ENCODE measurements at regions not wholly inside any gene's neighbourhood (a gene's known extent, or its start where the extent isn't known, plus 50 kb on each side); places are given as distances from the start of the nearest gene placed in this dataset.

GRCh38 chr13:75946536-75947284, 310.6 kb downstream of the LMO7 start:
- intact Hi-C loops (cut with micrococcal nuclease): no loop called here
- H3K4me1 Mint-ChIP-seq (ENCODE audit: low read depth): no peaks in the 10 kb centered on the region
- peaks cover 4% of the 10 kb centered on the region for H3K27me3 Mint-ChIP-seq (ENCODE audit: low read depth)
- CTCF ChIA-PET: interaction anchor here (0.6 kb wide), 1 partner anchor 396 kb away, joined by 3 read pairs; no protein-coding TSS in a partner anchor
- no peak for DNase-seq
- H3K9me3 Mint-ChIP-seq: no peaks in the 10 kb centered on the region
- H3K36me3 Mint-ChIP-seq (ENCODE audit: low read depth): no peaks in the 10 kb centered on the region
- no peak overlapping the region for H3K4me3 Mint-ChIP-seq
- H3K27ac Mint-ChIP-seq: no peak overlapping the region

- Mint-ChIP-seq H3K36me3 (ENCODE audit: low read depth) (no peaks in the 10 kb centered on the region), H3K4me1 (ENCODE audit: low read depth) (no peaks in the 10 kb centered on the region), H3K27me3 (ENCODE audit: low read depth) (peaks cover 4% of the 10 kb centered on the region), H3K4me3 (no peak overlapping the region), H3K27ac (no peak overlapping the region), H3K9me3 (no peaks in the 10 kb centered on the region)
- CTCF ChIA-PET: no interaction called here
- intact Hi-C loops (cut with micrococcal nuclease): no loop called here
- no peak for DNase-seq
Measured at GRCh38 chr13:75945841-75946482, 309.8 kb downstream of the LMO7 start.

GRCh38 chr13:75938811-75939560, 302.9 kb downstream of the LMO7 start:
- H3K4me1 Mint-ChIP-seq (ENCODE audit: low read depth): no peaks in the 10 kb centered on the region
- intact Hi-C loops (cut with micrococcal nuclease): no loop called here
- H3K27me3 Mint-ChIP-seq (ENCODE audit: low read depth): peaks cover 4% of the 10 kb centered on the region
- H3K4me3 Mint-ChIP-seq: no peak overlapping the region
- no peaks in the 10 kb centered on the region for H3K9me3 Mint-ChIP-seq
- no peak overlapping the region for H3K27ac Mint-ChIP-seq
- CTCF ChIA-PET: interaction anchor here (0.7 to 0.9 kb wide), 3 partner anchors 156 to 727 kb away, joined by 3 to 9 read pairs (median 4); no protein-coding TSS in a partner anchor
- no peaks in the 10 kb centered on the region for H3K36me3 Mint-ChIP-seq (ENCODE audit: low read depth)
- DNase-seq: no peak

GRCh38 chr13:75936791-75937190, 300.7 kb downstream of the LMO7 start:
- CTCF ChIA-PET: no interaction called here
- no peaks in the 10 kb centered on the region for H3K4me1 Mint-ChIP-seq (ENCODE audit: low read depth)
- intact Hi-C loops (cut with micrococcal nuclease): no loop called here
- H3K9me3 Mint-ChIP-seq: no peaks in the 10 kb centered on the region
- no peak overlapping the region for H3K27ac Mint-ChIP-seq
- DNase-seq: no peak
- H3K27me3 Mint-ChIP-seq (ENCODE audit: low read depth): peaks cover 4% of the 10 kb centered on the region
- no peak overlapping the region for H3K4me3 Mint-ChIP-seq
- no peaks in the 10 kb centered on the region for H3K36me3 Mint-ChIP-seq (ENCODE audit: low read depth)

- H3K9me3 Mint-ChIP-seq: no peaks in the 10 kb centered on the region
- CTCF ChIA-PET: no interaction called here
- no peaks in the 10 kb centered on the region for H3K4me1 Mint-ChIP-seq (ENCODE audit: low read depth)
- intact Hi-C loops (cut with micrococcal nuclease): no loop called here
- H3K36me3 Mint-ChIP-seq (ENCODE audit: low read depth): no peaks in the 10 kb centered on the region
- no peak for DNase-seq
- H3K4me3 Mint-ChIP-seq: no peak overlapping the region
- peaks cover 8% of the 10 kb centered on the region for H3K27me3 Mint-ChIP-seq (ENCODE audit: low read depth)
- H3K27ac Mint-ChIP-seq: no peak overlapping the region
Measured at GRCh38 chr13:75935805-75936204, 299.7 kb downstream of the LMO7 start.

- CTCF ChIA-PET: interaction anchor here (0.6 kb wide), 1 partner anchor 602 kb away, joined by 5 read pairs; no protein-coding TSS in a partner anchor
- H3K36me3 Mint-ChIP-seq (ENCODE audit: low read depth): no peaks in the 10 kb centered on the region
- H3K4me3 Mint-ChIP-seq: no peak overlapping the region
- H3K4me1 Mint-ChIP-seq (ENCODE audit: low read depth): no peaks in the 10 kb centered on the region
- no peak overlapping the region for H3K27ac Mint-ChIP-seq
- intact Hi-C loops (cut with micrococcal nuclease): no loop called here
- peaks cover 11% of the 10 kb centered on the region for H3K27me3 Mint-ChIP-seq (ENCODE audit: low read depth)
- no peaks in the 10 kb centered on the region for H3K9me3 Mint-ChIP-seq
- DNase-seq: no peak
Measured at GRCh38 chr13:75934889-75935288, 298.8 kb downstream of the LMO7 start.

GRCh38 chr13:75932636-75933035, 296.5 kb downstream of the LMO7 start:
- Mint-ChIP-seq H3K4me1 (ENCODE audit: low read depth) (no peaks in the 10 kb centered on the region), H3K4me3 (no peak overlapping the region), H3K27ac (no peak overlapping the region), H3K9me3 (no peaks in the 10 kb centered on the region), H3K27me3 (ENCODE audit: low read depth) (peaks cover 13% of the 10 kb centered on the region), H3K36me3 (ENCODE audit: low read depth) (no peaks in the 10 kb centered on the region)
- CTCF ChIA-PET: interaction anchor here (1.3 to 1.9 kb wide), 2 partner anchors 41 to 237 kb away, joined by 3 to 4 read pairs; no protein-coding TSS in a partner anchor
- intact Hi-C loops (cut with micrococcal nuclease): no loop called here
- DNase-seq: no peak

- Mint-ChIP-seq H3K9me3 (no peaks in the 10 kb centered on the region), H3K27me3 (ENCODE audit: low read depth) (peaks cover 13% of the 10 kb centered on the region), H3K27ac (no peak overlapping the region), H3K4me3 (no peak overlapping the region), H3K36me3 (ENCODE audit: low read depth) (no peaks in the 10 kb centered on the region), H3K4me1 (ENCODE audit: low read depth) (no peaks in the 10 kb centered on the region)
- CTCF ChIA-PET: no interaction called here
- intact Hi-C loops (cut with micrococcal nuclease): no loop called here
- no peak for DNase-seq
Measured at GRCh38 chr13:75931116-75931515, 295.0 kb downstream of the LMO7 start.

- no peak for DNase-seq
- Mint-ChIP-seq H3K27ac (no peak overlapping the region), H3K9me3 (no peaks in the 10 kb centered on the region), H3K27me3 (ENCODE audit: low read depth) (peaks cover 15% of the 10 kb centered on the region), H3K4me3 (no peak overlapping the region), H3K36me3 (ENCODE audit: low read depth) (no peaks in the 10 kb centered on the region), H3K4me1 (ENCODE audit: low read depth) (no peaks in the 10 kb centered on the region)
- CTCF ChIA-PET: no interaction called here
- intact Hi-C loops (cut with micrococcal nuclease): no loop called here
Measured at GRCh38 chr13:75929076-75929475, 292.9 kb downstream of the LMO7 start.

GRCh38 chr13:75927183-75927669, 291.1 kb downstream of the LMO7 start:
- Mint-ChIP-seq H3K4me3 (no peak overlapping the region), H3K4me1 (ENCODE audit: low read depth) (no peaks in the 10 kb centered on the region)
- CTCF ChIA-PET: interaction anchor here (0.7 kb wide), 1 partner anchor 107 kb away, joined by 3 read pairs; no protein-coding TSS in a partner anchor

GRCh38 chr13:75920536-75920935, 284.4 kb downstream of the LMO7 start:
- Mint-ChIP-seq H3K4me1 (ENCODE audit: low read depth) (no peaks in the 10 kb centered on the region), H3K9me3 (no peaks in the 10 kb centered on the region), H3K27ac (no peak overlapping the region), H3K36me3 (ENCODE audit: low read depth) (no peaks in the 10 kb centered on the region), H3K27me3 (ENCODE audit: low read depth) (peaks cover 5% of the 10 kb centered on the region), H3K4me3 (no peak overlapping the region)
- CTCF ChIA-PET: no interaction called here
- no peak for DNase-seq
- intact Hi-C loops (cut with micrococcal nuclease): no loop called here

More at GRCh38 chr13:75927183-75927669, 291.1 kb downstream of the LMO7 start:
- Mint-ChIP-seq H3K9me3 (no peaks in the 10 kb centered on the region), H3K27ac (no peak overlapping the region), H3K27me3 (ENCODE audit: low read depth) (peaks cover 12% of the 10 kb centered on the region), H3K36me3 (ENCODE audit: low read depth) (no peaks in the 10 kb centered on the region)
- DNase-seq: no peak
- intact Hi-C loops (cut with micrococcal nuclease): no loop called here

- Mint-ChIP-seq H3K27ac (no peak overlapping the region), H3K36me3 (ENCODE audit: low read depth) (no peaks in the 10 kb centered on the region), H3K4me1 (ENCODE audit: low read depth) (no peaks in the 10 kb centered on the region), H3K9me3 (no peaks in the 10 kb centered on the region), H3K4me3 (no peak overlapping the region), H3K27me3 (ENCODE audit: low read depth) (peaks cover 2% of the 10 kb centered on the region)
- DNase-seq: no peak
- intact Hi-C loops (cut with micrococcal nuclease): no loop called here
- CTCF ChIA-PET: no interaction called here
Measured at GRCh38 chr13:75919660-75920199, 283.6 kb downstream of the LMO7 start.
